NCI-H128 (cell line): ENCODE measurements at regions not wholly inside any gene's neighbourhood (a gene's known extent, or its start where the extent isn't known, plus 50 kb on each side); places are given as distances from the start of the nearest gene placed in this dataset.

Experiments used
- DNase-seq: peaks from one replicate; lab custom pipeline; 2025; ENCODE audit not compliant: unreplicated experiment; lab: John Stamatoyannopoulos, UW

- no peak for DNase-seq
Measured at GRCh38 chr18:39051013-39051412, 1485.4 kb upstream of the CELF4 start.

DNA sequence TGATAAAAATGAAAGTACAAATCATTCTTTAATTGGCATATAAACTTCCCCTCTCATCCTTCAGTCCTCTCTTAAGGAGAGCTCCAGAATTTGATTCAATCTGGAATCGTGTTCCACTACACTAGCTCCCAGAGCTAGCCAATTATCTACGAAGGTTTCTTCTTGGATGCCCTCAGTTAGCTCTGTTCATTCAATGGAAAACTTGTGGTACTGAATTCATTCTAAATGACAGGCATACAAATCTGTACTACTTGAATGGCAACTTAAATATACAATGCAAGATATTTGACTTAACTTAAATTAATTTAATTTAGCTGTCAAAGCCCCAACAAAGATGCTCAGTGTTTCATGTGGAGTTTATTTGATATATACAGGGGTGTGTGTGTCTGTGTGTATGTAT lies 1474.2 kb upstream of the CELF4 start:
- DNase-seq: no peak

DNA sequence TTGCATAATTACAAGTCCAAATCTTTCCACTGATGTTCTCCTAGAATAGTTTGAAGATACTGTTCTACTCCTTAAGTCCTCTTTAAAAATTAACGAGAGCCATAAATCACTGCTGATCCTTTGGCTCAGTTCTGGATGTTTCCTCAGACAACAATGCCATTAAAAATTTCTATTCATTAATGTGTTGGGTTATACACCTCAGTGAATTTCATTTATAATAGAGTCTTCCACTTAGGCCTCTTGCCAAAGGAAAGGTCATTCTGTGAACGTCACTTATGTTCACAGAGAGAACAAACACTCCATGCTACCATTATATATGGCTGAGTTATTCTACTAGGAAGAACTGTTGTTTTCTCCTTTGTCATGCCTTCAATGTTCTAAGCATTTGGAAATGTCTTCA lies 1472.3 kb upstream of the CELF4 start:
- no peak for DNase-seq

- DNase-seq: no peak
Measured at GRCh38 chr18:39033312-39033711, 1467.7 kb upstream of the CELF4 start.

- no peak for DNase-seq
Measured at GRCh38 chr18:39031647-39032046, 1466.0 kb upstream of the CELF4 start.

DNA sequence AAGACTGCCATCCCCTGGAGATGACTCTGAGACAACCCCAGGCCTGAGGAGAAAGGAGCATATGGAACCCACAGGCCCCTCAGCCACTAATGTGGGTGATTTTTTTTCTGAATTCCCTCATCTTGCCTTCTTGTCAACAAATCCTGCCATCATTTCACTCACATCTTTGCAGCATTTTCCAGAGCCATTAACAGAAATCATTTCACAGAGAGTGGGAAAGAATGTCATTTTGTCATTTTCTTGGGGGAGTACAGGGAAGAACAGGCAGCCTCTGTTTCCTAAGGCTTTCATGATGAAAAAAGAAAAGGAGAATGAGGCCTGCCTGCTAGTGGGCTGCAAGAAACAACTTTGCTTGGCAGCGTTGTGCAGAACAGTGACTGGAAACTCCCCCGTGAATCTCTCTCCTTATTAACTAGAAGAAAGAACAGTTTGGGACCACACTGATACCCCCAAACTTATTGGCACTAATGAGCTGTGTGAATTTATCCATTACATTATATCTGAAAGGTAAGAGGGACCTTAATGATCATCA lies 1464.6 kb upstream of the CELF4 start:
- DNase-seq: no peak

DNA sequence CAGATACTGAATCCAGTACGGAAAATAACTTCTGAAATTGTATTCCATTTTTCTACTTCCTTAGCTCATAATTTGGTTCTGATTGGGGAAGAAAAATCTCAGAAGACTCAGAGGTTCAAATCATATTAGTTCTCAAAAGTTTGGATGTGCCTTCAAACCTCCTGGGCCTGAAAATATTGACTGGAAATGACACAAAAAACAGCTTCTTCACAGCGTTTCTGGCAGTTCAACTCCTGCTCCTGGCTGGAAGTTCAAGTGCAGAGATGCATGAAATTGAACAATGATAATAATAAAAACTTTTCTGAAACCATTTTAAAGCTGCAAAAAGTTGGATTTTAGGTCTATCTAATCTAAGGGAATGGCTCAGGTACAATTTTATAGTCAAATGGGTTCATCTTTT lies 1459.9 kb upstream of the CELF4 start:
- DNase-seq: no peak

GRCh38 chr18:39019989-39020388 lies 1454.4 kb upstream of the CELF4 start:
- no peak for DNase-seq

- DNase-seq: no peak
Measured at GRCh38 chr18:39007031-39007902, 1441.7 kb upstream of the CELF4 start.

GRCh38 chr18:38996056-38996455 lies 1430.5 kb upstream of the CELF4 start:
- DNase-seq: no peak

- DNase-seq: no peak
Measured at GRCh38 chr18:38993342-38993741, 1427.7 kb upstream of the CELF4 start.

- DNase-seq: no peak
Measured at GRCh38 chr18:38984968-38985367, 1419.4 kb upstream of the CELF4 start.

DNA sequence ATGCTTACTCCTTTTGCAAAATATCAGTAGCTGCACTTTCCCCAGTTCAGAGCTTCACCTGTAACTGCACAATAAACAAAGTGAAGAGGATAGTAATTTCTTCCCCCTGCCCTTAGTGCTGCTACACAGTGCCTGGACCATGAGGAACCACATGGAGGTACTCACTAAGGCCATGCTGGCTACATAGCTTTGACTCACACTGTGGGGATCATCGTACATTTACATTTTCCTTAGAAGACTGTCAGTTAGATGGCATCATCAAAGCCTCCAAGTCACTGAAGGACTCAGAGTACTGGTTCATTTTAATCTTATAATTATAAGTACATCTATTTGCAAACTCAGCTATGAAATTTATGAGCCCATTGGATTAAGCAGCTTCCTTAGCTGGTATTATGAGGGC lies 1416.5 kb upstream of the CELF4 start:
- DNase-seq: no peak

DNA sequence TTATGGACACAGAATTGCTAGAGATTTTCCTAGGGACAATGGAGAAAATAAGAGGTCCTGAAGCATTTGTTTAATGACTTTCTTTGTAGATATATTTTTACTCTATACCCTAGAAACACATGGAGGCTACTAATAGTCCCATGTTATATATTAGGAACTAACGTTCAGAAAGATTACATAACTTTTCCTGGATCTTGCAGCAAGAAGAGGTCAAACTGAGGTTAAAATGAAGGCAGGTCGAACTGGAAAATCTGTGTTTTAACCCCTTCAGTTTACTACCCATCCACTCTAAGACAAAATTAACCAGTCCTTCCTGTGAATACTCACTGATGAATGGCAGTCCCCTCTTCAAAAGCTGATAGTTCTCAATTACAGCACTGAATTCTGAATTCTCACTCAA lies 1415.8 kb upstream of the CELF4 start:
- no peak for DNase-seq

DNA sequence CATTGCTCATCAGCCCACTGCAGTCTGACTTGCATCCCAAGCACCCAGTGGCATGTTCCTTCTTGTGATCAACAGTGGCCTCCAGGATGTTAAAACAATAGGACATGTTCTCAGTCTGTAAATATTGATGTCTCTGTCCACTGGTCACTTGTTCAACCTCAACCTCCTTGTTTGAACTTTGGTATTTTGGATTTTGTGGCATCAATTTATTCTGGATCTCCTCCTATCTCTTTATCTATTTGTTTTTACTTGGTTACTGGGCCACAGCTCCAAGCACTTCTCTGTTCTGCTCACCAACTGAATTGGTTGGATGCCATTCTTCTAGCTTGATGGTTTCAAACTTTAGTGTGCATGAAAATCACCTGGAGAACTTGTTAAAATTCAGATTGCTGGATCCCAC lies 1414.8 kb upstream of the CELF4 start:
- DNase-seq: no peak

GRCh38 chr18:38972571-38972970 lies 1407.0 kb upstream of the CELF4 start:
- DNase-seq: no peak

- DNase-seq: no peak
Measured at GRCh38 chr18:38971881-38972280, 1406.3 kb upstream of the CELF4 start.

GRCh38 chr18:38966841-38967240 lies 1401.2 kb upstream of the CELF4 start:
- no peak for DNase-seq

DNA sequence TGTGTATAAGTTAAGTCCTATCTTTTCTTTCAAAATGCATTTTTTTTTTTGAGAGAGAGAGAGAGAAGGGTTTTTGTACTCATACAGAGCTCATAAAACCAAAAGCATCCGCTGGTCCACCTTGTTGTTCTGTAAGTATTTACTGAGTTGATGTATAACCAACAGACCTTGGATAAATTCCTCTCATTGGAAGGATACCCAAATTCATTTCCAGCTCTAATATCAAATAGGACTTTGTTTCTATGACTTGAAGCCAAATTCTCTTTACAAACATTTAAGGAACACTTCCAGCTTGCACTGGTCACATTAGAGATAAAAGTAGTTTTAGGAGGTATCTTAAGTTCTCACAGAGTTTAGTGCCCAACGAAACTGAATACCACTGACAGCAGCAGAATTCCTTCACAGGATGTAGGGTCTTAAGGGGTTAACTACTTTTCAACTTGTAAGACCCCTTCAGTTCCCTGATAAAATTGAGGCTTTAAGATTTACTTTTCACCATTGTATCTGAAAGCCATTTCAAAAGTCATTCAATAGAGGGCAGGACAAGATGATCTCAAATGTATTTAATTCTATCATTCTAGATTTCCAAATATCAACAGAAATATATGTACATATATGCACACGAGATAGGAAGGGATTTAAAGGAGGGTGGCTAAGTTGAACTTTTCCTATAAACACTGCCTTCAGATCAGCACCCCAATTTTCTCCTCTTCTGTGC lies 1398.5 kb upstream of the CELF4 start:
- DNase-seq: no peak

- no peak for DNase-seq
Measured at GRCh38 chr18:38961880-38962279, 1396.3 kb upstream of the CELF4 start.

GRCh38 chr18:38957736-38958135 lies 1392.1 kb upstream of the CELF4 start:
- DNase-seq: no peak

DNA sequence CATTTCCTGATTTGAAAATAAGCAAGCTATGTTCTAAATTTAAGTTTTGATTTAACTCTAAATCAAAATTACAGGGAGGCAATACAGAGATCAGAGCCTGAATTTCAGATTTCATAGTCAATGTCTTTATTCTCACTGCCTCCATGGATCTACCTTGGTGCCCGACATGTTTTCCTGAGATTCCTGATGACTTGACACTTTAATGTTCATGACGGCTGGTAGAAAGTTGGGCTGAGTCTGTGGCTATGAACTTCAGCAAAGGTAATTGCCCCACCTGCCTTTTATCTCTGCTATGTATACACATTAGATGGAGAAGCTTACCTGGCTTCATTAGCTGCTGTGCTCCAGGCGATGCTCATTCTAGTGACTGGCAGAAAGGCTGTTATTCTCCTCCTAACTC lies 1390.5 kb upstream of the CELF4 start:
- DNase-seq: no peak
